HFFc6 (cell line): ENCODE measurements at regions not wholly inside any gene's neighbourhood (a gene's known extent, or its start where the extent isn't known, plus 50 kb on each side); places are given as distances from the start of the nearest gene placed in this dataset.

Experiments
- DNase-seq: peaks from one replicate; pipeline ENCODE4 v3.0.0-alpha.2; 2018
- H3K27ac Mint-ChIP-seq: 2 replicates; pipeline ENCODE4 v1.8.0; 2020; ENCODE audit warnings: mild to moderate bottlenecking, mixed read lengths
- H3K27me3 Mint-ChIP-seq: 2 replicates; pipeline ENCODE4 v1.8.0; 2021; ENCODE audit warnings: mild to moderate bottlenecking, moderate library complexity, mixed read lengths; ENCODE audit not compliant: insufficient read depth
- H3K36me3 Mint-ChIP-seq: 2 replicates; pipeline ENCODE4 v1.8.0; 2021; ENCODE audit warnings: low read depth, mixed read lengths
- H3K4me1 Mint-ChIP-seq: 2 replicates; pipeline ENCODE4 v1.8.0; 2020; ENCODE audit warnings: low read depth, mixed read lengths
- H3K4me3 Mint-ChIP-seq: 2 replicates; pipeline ENCODE4 v1.8.0; 2020; ENCODE audit warnings: mild to moderate bottlenecking, moderate library complexity, mixed read lengths
- H3K9me3 Mint-ChIP-seq: 2 replicates; pipeline ENCODE4 v1.8.0; 2020; ENCODE audit warnings: mild to moderate bottlenecking, mixed read lengths
- CTCF ChIP-seq: fragments of 200-600 bp; sonication (generic); IDR thresholded peaks from 2 replicates; pipeline ENCODE4 v1.5.0; 2021; ENCODE audit warnings: antibody characterized with exemption, mild to moderate bottlenecking

GRCh38 chr7:12963435-12963834 lies 276.0 kb downstream of the ARL4A start:
- H3K4me1 Mint-ChIP-seq: no peaks in the 10 kb centered on the region
- H3K27ac Mint-ChIP-seq: no peak overlapping the region
- DNase-seq: no peak
- H3K4me3 Mint-ChIP-seq: no peak overlapping the region
- peaks cover 6% of the 10 kb centered on the region for H3K27me3 Mint-ChIP-seq
- no peaks in the 10 kb centered on the region for H3K36me3 Mint-ChIP-seq
- H3K9me3 Mint-ChIP-seq: no peaks in the 10 kb centered on the region
- TF ChIP-seq CTCF: no peak

GRCh38 chr7:12964836-12965235 lies 277.4 kb downstream of the ARL4A start:
- no peaks in the 10 kb centered on the region for H3K4me1 Mint-ChIP-seq
- TF ChIP-seq CTCF: no peak
- H3K27ac Mint-ChIP-seq: no peak overlapping the region
- no peak for DNase-seq
- H3K27me3 Mint-ChIP-seq: peaks cover 6% of the 10 kb centered on the region
- no peak overlapping the region for H3K4me3 Mint-ChIP-seq
- no peaks in the 10 kb centered on the region for H3K36me3 Mint-ChIP-seq
- no peaks in the 10 kb centered on the region for H3K9me3 Mint-ChIP-seq

- Mint-ChIP-seq H3K27ac (no peak overlapping the region), H3K9me3 (no peaks in the 10 kb centered on the region), H3K4me1 (no peaks in the 10 kb centered on the region), H3K27me3 (peaks cover 6% of the 10 kb centered on the region), H3K4me3 (no peak overlapping the region), H3K36me3 (no peaks in the 10 kb centered on the region)
- DNase-seq: no peak
- no peak for TF ChIP-seq CTCF
Measured at GRCh38 chr7:12965767-12966166, 278.3 kb downstream of the ARL4A start.

GRCh38 chr7:12967322-12967721 lies 279.9 kb downstream of the ARL4A start:
- H3K27me3 Mint-ChIP-seq: peaks cover 6% of the 10 kb centered on the region

GRCh38 chr7:12968836-12969422 lies 281.5 kb downstream of the ARL4A start:
- Mint-ChIP-seq H3K27me3 (peaks cover 3% of the 10 kb centered on the region; the same call in 1 of the 2 replicates), H3K9me3 (no peaks in the 10 kb centered on the region), H3K36me3 (no peaks in the 10 kb centered on the region), H3K4me3 (no peak overlapping the region), H3K27ac (no peak overlapping the region), H3K4me1 (no peaks in the 10 kb centered on the region)
- no peak for DNase-seq
- no peak for TF ChIP-seq CTCF

More at GRCh38 chr7:12967322-12967721, 279.9 kb downstream of the ARL4A start:
- no peak overlapping the region for H3K27ac Mint-ChIP-seq
- no peaks in the 10 kb centered on the region for H3K36me3 Mint-ChIP-seq
- no peak overlapping the region for H3K4me3 Mint-ChIP-seq
- H3K9me3 Mint-ChIP-seq: no peaks in the 10 kb centered on the region
- no peak for DNase-seq
- H3K4me1 Mint-ChIP-seq: no peaks in the 10 kb centered on the region
- TF ChIP-seq CTCF: no peak

GRCh38 chr7:12970626-12971025 lies 283.2 kb downstream of the ARL4A start:
- Mint-ChIP-seq H3K4me3 (no peak overlapping the region), H3K27me3 (no peaks in the 10 kb centered on the region), H3K9me3 (no peaks in the 10 kb centered on the region), H3K36me3 (no peaks in the 10 kb centered on the region), H3K27ac (no peak overlapping the region), H3K4me1 (no peaks in the 10 kb centered on the region)
- no peak for TF ChIP-seq CTCF
- no peak for DNase-seq
